Hematopoietic multipotent progenitor cell treated with erythropoietin and hydrocortisone succinate and interleukin-3 and kit ligand, for 8 days (in vitro differentiated cells): ENCODE measurements at regions not wholly inside any gene's neighbourhood (a gene's known extent, or its start where the extent isn't known, plus 50 kb on each side); places are given as distances from the start of the nearest gene placed in this dataset.
A peak's percentile ranks its signal among the peaks of the same experiment; 100 is the strongest.

Experiments
- DNase-seq: peaks from one replicate; pipeline ENCODE4 v3.0.0-alpha.2; 2015

- no peak for DNase-seq
Observed at GRCh38 chr2:128970332-128971116, 651.9 kb upstream of the HS6ST1 start.

DNA sequence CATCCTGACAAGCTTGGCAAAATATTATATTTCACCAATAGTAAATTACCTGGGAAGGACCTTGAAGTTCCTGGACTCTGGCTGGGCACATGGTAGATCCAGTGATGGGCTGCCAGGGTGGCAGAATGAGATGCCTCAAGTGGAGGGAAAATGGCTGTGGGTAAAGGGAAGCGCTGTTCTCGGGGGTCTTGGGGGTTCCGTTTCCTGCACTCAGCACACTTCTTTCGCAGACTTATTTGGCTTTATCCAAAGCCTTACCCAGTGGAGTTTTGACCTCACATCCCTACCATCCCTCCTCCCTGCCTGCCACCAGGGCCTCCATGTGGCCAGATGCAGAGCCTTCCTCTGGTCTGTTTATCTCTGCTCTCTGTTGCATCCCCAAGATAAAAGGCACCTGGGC, 654.9 kb upstream of the HS6ST1 start:
- DNase-seq: no peak

DNA sequence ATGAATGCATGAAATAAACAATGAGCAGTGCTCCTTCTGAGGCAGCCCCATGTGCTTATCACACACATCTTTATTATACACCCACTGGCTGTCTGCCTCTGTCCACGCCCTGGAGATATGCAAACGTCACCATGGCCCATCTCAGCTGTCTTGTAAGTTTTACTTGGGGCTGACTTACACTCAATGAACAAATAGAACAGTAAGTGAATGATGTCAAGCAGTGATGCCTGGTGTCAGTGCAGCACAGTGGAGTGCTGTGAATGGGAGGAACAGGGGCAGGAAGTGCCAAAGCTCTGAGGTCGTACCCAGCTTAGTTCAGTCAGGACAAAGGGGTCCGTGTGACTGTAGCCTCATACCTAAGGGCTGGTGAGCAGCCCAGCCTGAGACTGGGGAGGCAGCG, 659.5 kb upstream of the HS6ST1 start:
- DNase-seq: peak; percentile 43

DNA sequence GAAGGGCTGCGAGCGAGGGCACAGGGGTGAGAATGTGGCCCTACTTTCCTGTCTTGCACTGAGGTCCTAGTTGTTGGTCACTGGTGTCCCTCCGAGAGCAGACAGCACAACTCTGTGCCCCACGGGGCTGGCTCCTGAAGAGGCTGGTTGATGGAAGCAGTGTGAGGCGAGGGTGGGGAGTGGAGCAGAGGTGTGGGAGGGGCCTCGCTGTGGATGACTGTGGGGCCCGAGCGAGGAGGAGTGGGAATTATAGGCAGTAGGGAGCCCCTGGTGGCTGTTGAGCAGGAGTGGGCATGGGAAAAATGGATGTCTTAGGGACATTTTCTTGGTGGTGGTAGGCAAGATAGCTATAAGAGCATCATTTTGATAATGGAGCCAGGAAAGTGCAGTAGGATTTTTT, 660.5 kb upstream of the HS6ST1 start:
- no peak for DNase-seq

DNA sequence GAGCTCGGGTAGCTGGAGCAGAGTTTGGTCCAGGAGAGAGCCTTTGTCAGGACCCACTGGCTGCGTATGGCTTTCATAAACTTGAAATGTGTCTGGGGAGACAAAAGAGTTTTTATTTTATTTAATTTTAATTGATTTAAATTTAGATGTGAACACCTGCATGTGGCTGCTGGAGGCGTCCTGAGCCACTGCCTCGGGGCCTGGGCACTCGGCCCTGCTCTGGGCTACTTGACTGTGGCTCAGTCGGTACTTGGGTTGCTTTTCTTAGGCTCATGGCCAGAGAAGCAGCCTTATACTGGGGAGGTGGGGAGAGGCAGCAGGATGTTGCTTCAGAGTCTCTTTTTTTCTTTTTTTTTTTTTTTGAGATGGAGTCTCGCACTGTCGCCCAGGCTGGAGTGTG, 661.8 kb upstream of the HS6ST1 start:
- DNase-seq: no peak

DNA sequence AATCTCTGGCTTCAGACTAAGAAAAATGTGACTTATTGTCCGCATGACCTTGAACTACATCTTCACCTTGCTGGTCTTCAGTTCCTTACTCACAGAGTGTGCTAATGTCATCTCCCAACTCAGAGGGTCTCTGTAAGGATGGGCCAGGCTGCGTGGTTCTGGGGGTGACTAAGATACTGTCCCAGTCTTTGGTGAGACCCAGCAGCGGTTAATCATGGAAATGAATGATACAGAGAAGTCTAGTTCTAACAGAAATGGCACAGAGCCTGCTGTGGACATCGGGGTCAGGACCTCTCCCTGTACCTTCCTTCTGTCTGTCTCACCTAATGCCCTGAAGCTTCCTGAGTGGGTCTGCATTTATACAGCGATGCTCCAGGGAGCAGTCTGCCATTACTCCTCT, 662.7 kb upstream of the HS6ST1 start:
- no peak for DNase-seq

GRCh38 chr2:128982001-128982400, 663.3 kb upstream of the HS6ST1 start:
- DNase-seq: no peak

DNA sequence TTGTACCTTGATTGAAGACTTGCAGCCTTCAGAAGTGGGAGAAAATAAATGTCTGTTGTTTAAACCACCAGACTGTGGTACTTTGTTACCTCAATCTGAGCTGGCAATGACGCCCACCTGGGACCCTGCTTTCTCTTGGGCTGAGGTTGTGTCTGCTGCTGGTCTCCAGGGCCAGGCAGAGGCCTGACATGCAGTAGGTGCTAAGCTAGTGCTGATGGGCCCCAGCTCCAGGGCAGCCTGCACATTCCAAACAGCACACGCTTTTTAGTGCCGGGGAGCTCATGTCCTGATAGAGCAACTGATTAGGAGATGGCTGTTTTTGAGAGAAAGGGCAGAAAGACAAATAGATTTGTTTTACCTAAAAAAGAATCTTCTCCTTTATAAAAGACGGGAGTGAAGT, 664.0 kb upstream of the HS6ST1 start:
- no peak for DNase-seq

DNA sequence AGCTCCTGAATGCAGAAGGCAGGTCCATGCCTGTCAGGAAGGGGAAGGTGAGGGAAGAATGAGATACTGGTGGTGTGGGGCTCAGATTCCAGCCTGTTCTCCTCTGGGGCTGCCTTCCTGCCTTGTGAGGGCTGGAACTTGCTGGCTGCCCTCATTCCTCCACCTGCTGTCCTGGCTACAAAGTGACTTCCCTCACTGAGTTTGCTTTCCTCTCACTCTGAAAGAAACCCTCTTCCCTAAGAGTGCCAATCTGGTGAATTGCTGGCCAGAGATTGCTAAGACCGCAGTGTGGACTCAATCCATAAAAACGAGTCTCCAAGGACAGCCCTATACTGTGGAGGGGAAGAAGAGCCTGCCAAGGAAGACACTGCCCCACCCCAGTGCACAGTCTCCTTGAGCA, 664.4 kb upstream of the HS6ST1 start:
- no peak for DNase-seq

DNA sequence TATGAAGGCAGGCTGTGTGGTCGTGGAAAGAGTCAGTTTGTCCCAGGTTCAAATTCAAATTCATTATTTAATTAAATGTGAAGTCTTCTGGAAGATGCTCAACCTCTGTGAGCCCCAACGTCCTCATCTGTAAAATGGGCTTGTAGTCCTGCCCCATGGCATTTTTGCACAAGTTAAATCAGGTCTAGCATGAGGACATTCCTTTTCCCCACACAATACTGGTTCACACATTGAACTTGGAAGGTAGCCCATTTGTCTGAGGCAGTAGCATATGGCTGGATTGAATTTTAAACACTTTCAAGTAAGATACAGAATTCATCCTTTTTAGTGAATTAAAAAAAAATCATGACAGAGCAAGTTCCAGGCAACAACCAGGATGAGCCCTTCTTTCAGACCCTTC, 665.4 kb upstream of the HS6ST1 start:
- no peak for DNase-seq

GRCh38 chr2:128984855-128985254, 666.2 kb upstream of the HS6ST1 start:
- DNase-seq: no peak

DNA sequence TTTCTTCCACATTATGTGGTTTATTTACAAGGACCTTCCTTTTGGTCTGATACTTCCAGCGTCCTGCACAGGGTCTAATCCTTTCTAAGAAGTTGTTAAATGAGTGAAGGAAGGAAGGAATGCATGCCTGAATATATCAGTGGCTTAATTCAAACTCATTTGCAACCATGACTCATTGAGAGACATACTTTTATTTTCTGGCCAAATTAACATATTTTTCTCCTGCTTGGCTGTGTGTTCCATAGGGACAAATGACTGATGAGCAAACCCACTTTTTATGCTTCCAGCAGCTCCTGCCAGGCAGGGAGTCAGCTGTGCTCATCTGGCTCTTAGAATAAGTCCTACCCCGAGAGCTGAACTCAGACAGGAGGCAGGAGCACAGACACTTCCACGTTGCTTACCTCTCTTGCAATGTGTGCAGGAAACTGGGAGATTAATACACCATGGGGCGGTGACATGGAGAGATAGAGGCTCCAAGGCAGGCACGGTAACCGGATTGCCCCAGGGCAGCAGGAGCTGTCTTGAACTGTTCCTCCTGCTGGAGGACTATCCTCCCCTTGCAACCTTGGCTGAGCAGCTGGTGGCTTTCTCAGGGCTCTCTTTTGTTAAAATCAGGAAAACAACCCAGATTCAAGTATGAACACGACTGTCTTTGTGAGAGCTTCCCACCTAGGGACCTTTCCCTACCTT, 667.5 kb upstream of the HS6ST1 start:
- no peak for DNase-seq

DNA sequence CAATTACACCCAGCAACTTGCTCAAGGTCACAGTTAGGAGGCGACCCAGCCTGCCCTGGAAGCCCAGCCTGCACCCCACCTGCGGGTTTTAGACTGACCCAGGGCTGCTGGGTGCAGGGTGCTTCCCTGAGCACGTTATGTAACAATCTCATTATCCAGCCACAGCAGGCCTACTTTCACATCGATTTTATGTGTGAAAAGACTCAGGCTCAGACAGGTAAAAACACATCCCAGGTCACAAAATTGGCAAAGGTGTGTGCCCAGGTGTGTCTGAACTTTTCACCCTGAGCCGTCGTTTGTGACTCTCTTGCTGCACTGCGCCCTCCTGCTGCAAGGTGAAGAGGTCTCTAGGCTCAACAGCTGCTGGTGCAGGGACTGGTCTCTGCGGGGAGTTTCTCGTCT, 668.2 kb upstream of the HS6ST1 start:
- no peak for DNase-seq

DNA sequence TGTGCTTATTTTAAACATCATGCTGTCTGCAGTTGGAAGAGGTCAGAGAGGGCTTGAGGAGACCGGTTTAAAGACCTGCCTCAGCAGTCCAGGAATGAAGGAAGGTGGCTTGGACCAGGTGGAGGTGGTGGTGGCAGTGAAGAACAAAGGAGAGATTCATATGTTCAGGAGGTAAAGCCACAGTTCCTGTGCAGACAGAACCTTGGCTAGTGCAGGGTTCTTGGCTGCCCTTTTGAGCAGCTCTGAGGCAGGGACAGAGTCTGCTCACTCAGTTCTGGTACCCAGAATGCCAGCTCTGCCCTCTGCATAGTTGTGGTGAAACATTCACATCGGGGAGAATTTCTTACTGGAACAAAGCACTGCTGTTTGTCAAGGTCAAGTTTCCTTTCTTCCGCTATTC, 669.7 kb upstream of the HS6ST1 start:
- no peak for DNase-seq

GRCh38 chr2:128988967-128989366, 670.3 kb upstream of the HS6ST1 start:
- no peak for DNase-seq

GRCh38 chr2:128995086-128995485, 676.4 kb upstream of the HS6ST1 start:
- DNase-seq: no peak

DNA sequence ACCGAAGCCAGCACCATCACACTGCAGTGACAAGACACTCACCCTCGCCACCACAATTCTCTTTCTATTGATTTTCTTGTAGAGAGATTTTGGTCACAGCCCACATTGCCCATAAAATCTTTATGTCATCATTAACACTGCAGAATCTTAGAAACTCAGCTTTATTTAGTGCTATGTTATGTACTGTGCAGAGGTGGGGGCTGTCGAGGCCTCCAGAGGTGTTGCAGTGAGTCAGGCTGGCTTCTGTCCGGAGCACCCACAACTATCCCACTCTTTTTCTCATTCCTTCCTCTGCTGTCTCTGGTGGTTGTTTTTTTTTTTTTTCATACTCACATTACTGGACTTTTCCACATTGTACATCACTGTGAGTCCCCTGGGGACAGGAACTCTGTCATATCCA, 677.4 kb upstream of the HS6ST1 start:
- no peak for DNase-seq

GRCh38 chr2:128997166-128997866, 678.6 kb upstream of the HS6ST1 start:
- DNase-seq: no peak

GRCh38 chr2:129001926-129002325, 683.3 kb upstream of the HS6ST1 start:
- DNase-seq: no peak

DNA sequence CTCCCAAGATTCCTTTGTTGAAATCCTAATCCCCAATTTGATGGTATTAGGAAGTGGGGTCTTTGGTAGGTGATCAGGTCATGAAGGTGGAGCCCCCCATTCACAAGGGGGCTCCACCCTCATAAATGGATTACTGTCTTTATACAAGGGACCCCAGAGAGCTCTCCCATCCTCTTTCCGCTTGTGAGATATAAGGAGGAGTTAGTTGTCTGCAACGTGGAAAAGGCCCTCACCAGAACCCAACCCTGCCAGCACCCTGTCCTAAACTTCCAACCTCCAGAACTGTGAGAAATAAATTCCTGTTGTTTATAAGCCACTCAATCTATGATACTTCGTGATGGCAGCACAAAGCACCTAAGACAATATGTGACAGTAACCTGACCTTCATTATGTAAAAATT, 684.1 kb upstream of the HS6ST1 start:
- DNase-seq: no peak

DNA sequence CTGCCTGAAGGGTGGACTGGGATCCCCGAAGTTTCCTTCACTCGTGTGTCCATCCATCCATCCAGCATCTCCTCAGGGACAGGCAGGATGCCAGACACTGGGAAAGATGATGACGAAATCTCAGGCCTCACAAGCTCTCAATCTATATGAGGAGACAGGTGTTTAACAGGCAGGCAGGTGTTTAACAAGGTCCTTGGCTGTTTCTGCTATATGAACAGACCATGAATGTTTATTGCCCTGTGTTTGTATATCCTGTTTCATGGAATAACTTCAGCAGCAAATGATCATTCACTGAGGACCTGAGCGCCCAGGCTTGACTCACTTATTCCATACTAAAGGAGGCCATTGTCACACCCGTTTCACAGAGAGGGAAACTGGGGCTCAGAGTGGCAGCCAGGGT, 685.8 kb upstream of the HS6ST1 start:
- DNase-seq: no peak

- no peak for DNase-seq
Observed at GRCh38 chr2:129004940-129005490, 686.3 kb upstream of the HS6ST1 start.

DNA sequence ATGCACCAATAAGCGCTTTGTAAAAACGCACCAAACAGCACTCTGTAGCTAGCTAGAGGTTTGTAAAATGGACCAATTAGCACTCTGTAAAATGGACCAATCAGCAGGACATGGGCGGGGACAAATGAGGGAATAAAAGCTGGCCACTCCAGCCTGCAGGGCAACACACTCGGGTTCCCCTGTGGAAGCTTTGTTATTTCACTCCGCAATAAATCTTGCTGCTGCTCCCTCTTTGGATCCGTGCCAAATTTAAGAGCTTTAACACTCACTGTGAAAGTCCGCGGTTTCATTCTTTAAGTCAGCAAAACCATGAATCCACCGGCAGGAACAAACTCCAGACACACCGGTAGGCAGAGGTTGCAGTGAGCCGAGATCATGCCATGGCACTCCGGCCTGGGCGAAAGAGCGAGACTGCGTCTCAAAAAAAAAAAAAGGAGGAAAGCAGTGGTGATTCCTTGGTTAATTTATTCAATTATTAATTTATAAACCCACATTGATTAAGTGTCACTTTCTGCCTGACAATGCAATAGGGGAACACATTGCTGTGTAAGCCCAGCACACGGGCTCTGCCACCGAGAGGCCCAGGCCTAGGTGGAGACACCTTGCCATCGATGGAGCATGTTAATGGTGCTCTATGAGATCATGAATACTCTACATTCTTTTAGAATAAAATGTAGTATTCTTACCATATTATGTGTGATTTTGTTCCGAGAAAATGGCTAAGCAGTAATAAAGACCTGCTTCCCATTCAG, 687.6 kb upstream of the HS6ST1 start:
- DNase-seq: no peak
